Activated CD8-positive, alpha-beta memory T cell treated with anti-CD3 and anti-CD28 coated beads, Interleukin-2, amount 50 U/mL, for 24 hours (primary cell): ENCODE measurements at regions not wholly inside any gene's neighbourhood (a gene's known extent, or its start where the extent isn't known, plus 50 kb on each side); places are given as distances from the start of the nearest gene placed in this dataset.

Experiments
- DNase-seq: peaks from one replicate; pipeline ENCODE4 v3.0.0-alpha.2; 2020; ENCODE audit errors: extremely low read depth

- DNase-seq = no peak
Observed at GRCh38 chr22:44592126-44592823, 94.2 kb upstream of the RTL6 start.

GRCh38 chr22:44591146-44591790, 93.2 kb upstream of the RTL6 start:
- DNase-seq = no peak

- no peak for DNase-seq
Observed at GRCh38 chr22:44590291-44590690, 92.3 kb upstream of the RTL6 start.

GRCh38 chr22:44589831-44590230, 91.8 kb upstream of the RTL6 start:
- no peak for DNase-seq

GRCh38 chr22:44588348-44588747, 90.3 kb upstream of the RTL6 start:
- no peak for DNase-seq

- DNase-seq = no peak
Observed at GRCh38 chr22:44587737-44588310, 89.8 kb upstream of the RTL6 start.

GRCh38 chr22:44586999-44587736, 89.1 kb upstream of the RTL6 start:
- no peak for DNase-seq

- DNase-seq = no peak
Observed at GRCh38 chr22:44586351-44586990, 88.4 kb upstream of the RTL6 start.

GRCh38 chr22:44585559-44586350, 87.7 kb upstream of the RTL6 start:
- DNase-seq = no peak

GRCh38 chr22:44584256-44584902, 86.3 kb upstream of the RTL6 start:
- DNase-seq = no peak

GRCh38 chr22:44583854-44584253, 85.8 kb upstream of the RTL6 start:
- no peak for DNase-seq

- no peak for DNase-seq
Observed at GRCh38 chr22:44583061-44583760, 85.2 kb upstream of the RTL6 start.

- DNase-seq = no peak
Observed at GRCh38 chr22:44582016-44582415, 84.0 kb upstream of the RTL6 start.

GRCh38 chr22:44581096-44581435, 83.0 kb upstream of the RTL6 start:
- no peak for DNase-seq

- DNase-seq = no peak
Observed at GRCh38 chr22:44580176-44581095, 82.4 kb upstream of the RTL6 start.

- DNase-seq = no peak
Observed at GRCh38 chr22:44578516-44579230, 80.6 kb upstream of the RTL6 start.

- no peak for DNase-seq
Observed at GRCh38 chr22:44578110-44578457, 80.1 kb upstream of the RTL6 start.

GRCh38 chr22:44577391-44578109, 79.5 kb upstream of the RTL6 start:
- DNase-seq = no peak
